ENCODE measurements at regions not wholly inside any gene's neighbourhood (a gene's known extent, or its start where the extent isn't known, plus 50 kb on each side); places are given as distances from the start of the nearest gene placed in this dataset.
A peak's percentile ranks its signal among the peaks of the same experiment; 100 is the strongest.

- Histone ChIP-seq H2BK15ac (ENCODE audit: low read depth, low read length) (no peak overlapping the region), H2BK12ac (ENCODE audit: insufficient read length, low read depth, low read length) (no peak overlapping the region), H3K23ac (ENCODE audit: insufficient read length, low read depth, low read length) (no peak overlapping the region), H3K4ac (ENCODE audit: low read depth, low read length) (no peak overlapping the region), H2BK20ac (ENCODE audit: low read depth, low read length, poor library complexity, severe bottlenecking) (no peak overlapping the region), H4K20me1 (ENCODE audit: control insufficient read depth, insufficient read depth, insufficient read length) (no peaks in the 10 kb centered on the region), H3K4me2 (ENCODE audit: insufficient read depth, insufficient read length, low read length) (no peak overlapping the region), H2AK5ac (ENCODE audit: insufficient read length, low read length) (no peak overlapping the region), H3K14ac (ENCODE audit: insufficient read depth, low read length) (no peak overlapping the region), H3K4me1 (ENCODE audit: insufficient read depth, low read length) (no peaks in the 10 kb centered on the region; the same call in 1 of the 2 replicates), H3K79me2 (ENCODE audit: insufficient read depth, low read length) (no peaks in the 10 kb centered on the region), H3K9me3 (ENCODE audit: control insufficient read depth, low read depth, low read length) (no peaks in the 10 kb centered on the region), H3K18ac (ENCODE audit: insufficient read length, low read depth, low read length) (no peak overlapping the region), H3K9ac (ENCODE audit: extremely low read depth, insufficient read length, low read length) (no peak overlapping the region), H3K56ac (ENCODE audit: insufficient read length, low read depth, low read length) (no peak overlapping the region), H3K27me3 (ENCODE audit: insufficient read depth, low read length) (no peaks in the 10 kb centered on the region), H4K91ac (ENCODE audit: insufficient read length, low read depth, low read length) (no peak overlapping the region), H3K79me1 (ENCODE audit: insufficient read depth, low read depth, low read length, poor library complexity, severe bottlenecking) (no peaks in the 10 kb centered on the region), H2AFZ (ENCODE audit: low read length) (no peak overlapping the region), H3T11ph (ENCODE audit: low read length) (no peak overlapping the region), H3K23me2 (ENCODE audit: insufficient read length, low read depth, low read length, poor library complexity, severe bottlenecking) (no peaks in the 10 kb centered on the region), H2BK5ac (ENCODE audit: insufficient read length, low read length) (no peak overlapping the region), H2BK120ac (ENCODE audit: low read depth, low read length, poor library complexity, severe bottlenecking) (no peak overlapping the region), H4K5ac (ENCODE audit: insufficient read length, low read depth, low read length) (no peak overlapping the region), H4K8ac (replicated peaks; ENCODE audit: insufficient read length, low read depth, low read length) (no peak overlapping the region), H3K27ac (ENCODE audit: insufficient read length, low read depth, low read length) (no peak overlapping the region)
- no peaks in the 10 kb centered on the region for H3K27me3 Mint-ChIP-seq (ENCODE audit: low read depth)
- peak overlapping the region in 1 of 3 experiments; percentile 23; a peak in 1 of 7 replicates for H3K27ac Mint-ChIP-seq
- H3K4me1 Mint-ChIP-seq: peaks cover 51 to 52% of the 10 kb centered on the region in 2 experiments
- no peak for TF ChIP-seq CTCF (conservative IDR thresholded peaks at IDR 0.05)
- H3K4me3 Mint-ChIP-seq: no peak overlapping the region
- peaks cover 0 to 2% of the 10 kb centered on the region in 2 experiments; a peak in 1 of 5 replicates for H3K9me3 Mint-ChIP-seq
- WGBS (ENCODE audit: extremely low coverage, insufficient read length, low lambda C conversion rate): no CpG with 5 or more reads among the region's 4 CpGs
- H3K36me3 Mint-ChIP-seq (ENCODE audit: insufficient read depth in 1 of 3, low read depth in 3 of 3): peaks cover 0 to 3% (median 1%) of the 10 kb centered on the region in 3 experiments; a peak in 2 of 7 replicates
- DNase-seq: no peak
Observed at GRCh38 chr4:165751882-165752281, 121.2 kb upstream of the TLL1 start.

Data from H9 (cell line).